ENCODE measurements at regions not wholly inside any gene's neighbourhood (a gene's known extent, or its start where the extent isn't known, plus 50 kb on each side); places are given as distances from the start of the nearest gene placed in this dataset.
A peak's percentile ranks its signal among the peaks of the same experiment; 100 is the strongest.

DNA sequence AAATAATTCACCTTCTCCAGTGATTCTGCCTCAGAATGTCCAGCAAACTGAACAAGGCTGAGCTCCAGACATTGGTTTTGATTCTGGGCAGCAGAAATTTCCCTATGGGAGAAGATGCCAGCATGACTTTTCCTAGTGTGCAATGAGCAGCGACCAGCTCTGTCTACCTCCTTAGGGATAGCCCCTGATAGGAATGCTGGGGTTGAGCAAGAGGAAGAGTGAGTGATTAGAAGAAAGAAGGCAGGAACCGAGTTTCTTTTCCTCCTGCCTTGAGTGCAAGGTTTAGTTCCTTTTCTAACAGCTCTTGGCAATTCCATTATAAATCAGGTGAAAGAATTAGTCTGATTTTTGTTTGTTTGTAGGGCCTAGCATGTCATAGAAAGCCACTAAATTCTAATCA is 379.0 kb downstream of the DAD1 start:
- dilution Hi-C loops (cut with MboI; ENCODE audit: extremely low pct_ligation_motif_present, low sequenced_read_pairs): no loop called here
- Histone ChIP-seq H3K79me2 (ENCODE audit: control insufficient read depth, insufficient read depth, low read length) (no peaks in the 10 kb centered on the region), H3K27me3 (ENCODE audit: control insufficient read depth, extremely low read depth, insufficient read depth, low read length) (no peaks in the 10 kb centered on the region), H3K36me3 (ENCODE audit: control insufficient read depth in 2 of 2, extremely low read depth in 1 of 2, insufficient read depth in 2 of 2, low read length in 2 of 2) (no peaks in the 10 kb centered on the region), H3K4me1 (ENCODE audit: control insufficient read depth, extremely low read depth, insufficient read depth, low read length) (peaks cover 5% of the 10 kb centered on the region), H3K27ac (ENCODE audit: control insufficient read depth, insufficient read depth, low read length) (no peak overlapping the region), H4K20me1 (ENCODE audit: control insufficient read depth, extremely low read depth, insufficient read depth, low read length) (no peaks in the 10 kb centered on the region), H3K4me3 (ENCODE audit: control insufficient read depth in 2 of 3, extremely low read depth in 1 of 3, insufficient read depth in 2 of 3, low read depth in 1 of 3, low read length in 3 of 3) (no peak overlapping the region), H3K9me3 (ENCODE audit: control insufficient read depth, low read depth, low read length) (no peaks in the 10 kb centered on the region), H2AFZ (ENCODE audit: control insufficient read depth, low read length) (peak overlapping the region; percentile 2), H3K9me1 (ENCODE audit: control insufficient read depth, extremely low read depth, insufficient read depth, low read length) (no peaks in the 10 kb centered on the region), H3K9ac (ENCODE audit: control insufficient read depth, extremely low read depth, insufficient read depth, low read length) (no peak overlapping the region), H3K4me2 (ENCODE audit: control insufficient read depth, extremely low read depth, insufficient read depth, low read depth, low read length) (no peak overlapping the region)
- FAIRE-seq (no peak), DNase-seq (ENCODE audit: low read depth, low spot score) (no peak)
- TF ChIP-seq, protein P1, sequence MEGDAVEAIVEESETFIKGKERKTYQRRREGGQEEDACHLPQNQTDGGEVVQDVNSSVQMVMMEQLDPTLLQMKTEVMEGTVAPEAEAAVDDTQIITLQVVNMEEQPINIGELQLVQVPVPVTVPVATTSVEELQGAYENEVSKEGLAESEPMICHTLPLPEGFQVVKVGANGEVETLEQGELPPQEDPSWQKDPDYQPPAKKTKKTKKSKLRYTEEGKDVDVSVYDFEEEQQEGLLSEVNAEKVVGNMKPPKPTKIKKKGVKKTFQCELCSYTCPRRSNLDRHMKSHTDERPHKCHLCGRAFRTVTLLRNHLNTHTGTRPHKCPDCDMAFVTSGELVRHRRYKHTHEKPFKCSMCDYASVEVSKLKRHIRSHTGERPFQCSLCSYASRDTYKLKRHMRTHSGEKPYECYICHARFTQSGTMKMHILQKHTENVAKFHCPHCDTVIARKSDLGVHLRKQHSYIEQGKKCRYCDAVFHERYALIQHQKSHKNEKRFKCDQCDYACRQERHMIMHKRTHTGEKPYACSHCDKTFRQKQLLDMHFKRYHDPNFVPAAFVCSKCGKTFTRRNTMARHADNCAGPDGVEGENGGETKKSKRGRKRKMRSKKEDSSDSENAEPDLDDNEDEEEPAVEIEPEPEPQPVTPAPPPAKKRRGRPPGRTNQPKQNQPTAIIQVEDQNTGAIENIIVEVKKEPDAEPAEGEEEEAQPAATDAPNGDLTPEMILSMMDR (optimal IDR thresholded peaks at IDR 0.05 in 1 of 3, IDR thresholded peaks at IDR 0.05 in 1 of 3, conservative IDR thresholded peaks at IDR 0.05 in 1 of 3; ENCODE audit: extremely low read depth in 1 of 3, insufficient read depth in 2 of 3, low read length in 3 of 3): no peak
- no peak for TF ChIP-seq EZH2 (IDR thresholded peaks at IDR 0.05; ENCODE audit: low read length)

DNA sequence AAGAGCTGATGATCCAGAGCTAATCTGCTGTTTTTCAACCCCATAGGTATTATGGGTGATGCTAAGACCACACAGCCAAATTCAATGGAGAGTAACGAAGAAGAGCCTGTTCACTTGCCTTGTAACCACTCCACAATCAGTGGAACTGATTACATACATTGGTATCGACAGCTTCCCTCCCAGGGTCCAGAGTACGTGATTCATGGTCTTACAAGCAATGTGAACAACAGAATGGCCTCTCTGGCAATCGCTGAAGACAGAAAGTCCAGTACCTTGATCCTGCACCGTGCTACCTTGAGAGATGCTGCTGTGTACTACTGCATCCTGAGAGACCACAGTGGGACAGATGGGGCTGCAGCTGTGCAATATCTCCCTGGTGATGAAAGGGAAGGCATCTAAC is 386.0 kb downstream of the DAD1 start:
- Histone ChIP-seq H3K9ac (ENCODE audit: control insufficient read depth, extremely low read depth, insufficient read depth, low read length) (no peak overlapping the region), H3K9me1 (ENCODE audit: control insufficient read depth, extremely low read depth, insufficient read depth, low read length) (no peaks in the 10 kb centered on the region), H3K4me1 (ENCODE audit: control insufficient read depth, extremely low read depth, insufficient read depth, low read length) (no peaks in the 10 kb centered on the region), H3K4me3 (ENCODE audit: control insufficient read depth in 2 of 3, extremely low read depth in 1 of 3, insufficient read depth in 2 of 3, low read depth in 1 of 3, low read length in 3 of 3) (no peak overlapping the region), H3K36me3 (ENCODE audit: control insufficient read depth in 2 of 2, extremely low read depth in 1 of 2, insufficient read depth in 2 of 2, low read length in 2 of 2) (no peaks in the 10 kb centered on the region), H3K9me3 (ENCODE audit: control insufficient read depth, low read depth, low read length) (no peaks in the 10 kb centered on the region), H3K27ac (ENCODE audit: control insufficient read depth, insufficient read depth, low read length) (no peak overlapping the region), H2AFZ (ENCODE audit: control insufficient read depth, low read length) (no peak overlapping the region), H3K79me2 (ENCODE audit: control insufficient read depth, insufficient read depth, low read length) (no peaks in the 10 kb centered on the region), H3K27me3 (ENCODE audit: control insufficient read depth, extremely low read depth, insufficient read depth, low read length) (no peaks in the 10 kb centered on the region), H3K4me2 (ENCODE audit: control insufficient read depth, extremely low read depth, insufficient read depth, low read depth, low read length) (no peak overlapping the region), H4K20me1 (ENCODE audit: control insufficient read depth, extremely low read depth, insufficient read depth, low read length) (no peaks in the 10 kb centered on the region)
- FAIRE-seq: no peak
- dilution Hi-C loops (cut with MboI; ENCODE audit: extremely low pct_ligation_motif_present, low sequenced_read_pairs): no loop called here
- DNase-seq (ENCODE audit: low read depth, low spot score): no peak
- TF ChIP-seq, protein P1 (optimal IDR thresholded peaks at IDR 0.05 in 1 of 3, IDR thresholded peaks at IDR 0.05 in 1 of 3, conservative IDR thresholded peaks at IDR 0.05 in 1 of 3; ENCODE audit: extremely low read depth in 1 of 3, insufficient read depth in 2 of 3, low read length in 3 of 3): no peak
- TF ChIP-seq EZH2 (IDR thresholded peaks at IDR 0.05; ENCODE audit: low read length): no peak
